Embryonic facial prominence (tissue), 1 donor: ENCODE measurements at regions not wholly inside any gene's neighbourhood (a gene's known extent, or its start where the extent isn't known, plus 50 kb on each side); places are given as distances from the start of the nearest gene placed in this dataset.

Experiments used
- DNase-seq: peaks from one replicate; pipeline ENCODE4 v3.0.0-alpha.2; 2016; ENCODE audit errors: extremely low spot score

DNA sequence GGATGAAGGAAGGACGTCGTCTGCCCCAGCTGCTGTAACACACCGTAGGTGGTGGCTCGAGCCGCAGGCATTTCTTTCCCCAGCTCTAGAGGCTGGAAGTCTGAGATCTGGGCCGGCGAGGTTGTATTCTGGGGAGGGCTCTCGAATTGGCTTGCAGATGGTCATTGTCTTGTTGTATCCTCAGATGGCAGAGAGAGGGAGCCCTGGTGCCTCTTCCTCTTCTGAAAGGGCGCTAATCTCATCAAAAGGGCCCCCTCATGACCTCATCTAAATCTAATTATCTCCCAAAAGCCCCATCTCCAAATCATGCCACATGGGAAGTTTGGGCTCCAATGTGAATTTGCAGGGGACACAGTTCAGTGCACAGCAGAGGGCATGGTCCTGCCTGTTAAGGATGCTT, 109.0 kb downstream of the SIK1 start:
- no peak for DNase-seq

DNA sequence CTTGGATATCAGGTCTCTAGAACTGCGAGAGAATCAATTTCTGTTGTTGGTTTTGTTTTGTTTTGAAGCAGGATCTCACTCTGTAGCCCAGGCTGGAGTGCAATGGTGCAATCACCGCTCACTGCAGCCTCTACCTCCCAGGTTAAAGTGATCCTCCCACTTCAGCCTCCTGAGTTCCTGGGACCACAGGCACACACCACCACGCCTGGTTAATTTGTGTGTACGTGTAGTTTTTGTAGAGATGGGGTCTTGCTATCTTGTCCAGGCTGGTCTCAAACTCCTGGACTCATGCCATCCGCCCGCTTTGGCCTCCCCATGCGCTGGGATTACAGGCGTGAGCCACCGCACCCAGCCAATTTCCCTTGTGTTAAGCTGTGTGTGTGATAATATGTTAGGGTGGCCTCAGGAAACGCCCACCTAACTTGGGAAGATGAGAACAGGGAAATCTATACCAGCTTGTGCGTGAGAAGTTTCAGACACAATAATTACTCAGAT, 109.6 kb downstream of the SIK1 start:
- DNase-seq = no peak

DNA sequence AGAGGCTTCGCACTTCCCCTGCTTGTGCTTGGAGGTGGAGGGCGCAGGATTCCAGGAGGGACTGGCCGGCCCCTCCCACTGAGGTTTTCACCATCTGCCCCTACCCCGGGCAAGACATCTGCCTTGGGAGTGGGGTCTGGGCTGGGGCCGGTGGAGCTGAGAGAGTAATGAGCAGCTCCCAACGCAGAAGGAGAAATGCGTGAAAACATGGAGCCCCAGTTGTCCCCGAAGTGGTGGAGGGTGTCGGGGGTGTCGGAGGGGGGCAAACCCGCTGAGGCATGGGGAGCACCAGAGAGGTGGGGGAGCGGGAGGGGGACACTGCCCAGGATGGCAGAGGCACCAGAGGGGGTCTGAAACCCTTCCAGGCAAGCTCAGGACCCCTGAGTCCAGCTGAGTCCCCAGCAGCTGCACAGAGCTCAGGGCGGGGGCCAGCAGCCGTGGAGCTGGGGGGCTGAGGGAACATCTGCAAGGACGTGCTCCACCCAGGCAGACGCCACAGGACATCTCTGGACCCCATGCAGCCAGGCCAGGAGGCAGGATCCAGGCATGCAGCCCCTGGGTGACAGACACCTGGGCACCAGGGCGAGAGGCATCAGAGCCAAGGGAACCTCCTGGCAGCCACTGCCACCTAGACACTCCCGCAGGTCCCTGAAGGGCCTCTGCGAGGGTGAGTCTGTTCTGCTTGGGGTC, 110.6 kb downstream of the SIK1 start:
- no peak for DNase-seq

DNA sequence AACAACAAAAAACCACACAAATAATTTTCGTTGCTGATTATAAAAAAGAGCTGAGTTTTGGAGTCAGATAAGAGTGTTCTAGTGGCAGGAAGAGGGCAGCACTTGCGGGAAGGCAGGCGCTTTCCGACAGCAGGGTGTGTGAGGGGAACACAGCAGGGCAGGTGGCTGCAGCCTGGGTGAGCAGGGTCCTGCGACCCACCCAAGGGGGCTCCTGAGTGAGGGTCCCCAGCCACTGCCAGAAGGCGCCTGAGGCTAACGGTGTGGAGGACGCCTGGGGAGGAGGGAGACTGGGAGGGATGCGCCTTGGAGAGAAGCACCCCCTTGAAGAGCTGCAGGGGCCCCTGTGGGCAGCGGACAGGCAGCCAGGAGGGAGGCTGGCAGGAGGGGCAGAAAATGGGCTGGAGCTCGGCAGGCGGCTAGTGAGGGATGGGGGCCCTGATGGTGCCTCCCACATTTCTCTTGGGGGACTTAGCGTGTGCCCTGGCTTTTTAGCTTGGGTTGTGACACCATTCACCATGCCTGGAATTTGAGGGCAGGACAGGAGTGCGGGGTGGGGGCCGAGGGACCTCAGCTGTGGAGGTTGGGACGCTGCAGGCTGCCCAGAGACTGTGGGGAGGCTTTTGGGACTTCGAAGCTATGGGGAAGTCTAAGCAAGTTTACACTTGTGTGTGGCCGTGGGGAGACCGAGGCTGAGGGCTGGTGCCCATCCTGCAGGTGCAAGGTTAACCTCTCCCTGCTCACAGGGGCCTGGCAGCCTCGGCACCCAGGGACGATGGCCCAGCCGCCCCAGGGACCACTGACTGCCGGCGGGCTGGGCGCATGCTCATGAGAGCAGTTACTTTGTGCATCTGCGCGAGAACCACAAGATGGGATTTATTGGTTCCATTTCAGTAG, 111.4 kb downstream of the SIK1 start:
- DNase-seq = no peak

DNA sequence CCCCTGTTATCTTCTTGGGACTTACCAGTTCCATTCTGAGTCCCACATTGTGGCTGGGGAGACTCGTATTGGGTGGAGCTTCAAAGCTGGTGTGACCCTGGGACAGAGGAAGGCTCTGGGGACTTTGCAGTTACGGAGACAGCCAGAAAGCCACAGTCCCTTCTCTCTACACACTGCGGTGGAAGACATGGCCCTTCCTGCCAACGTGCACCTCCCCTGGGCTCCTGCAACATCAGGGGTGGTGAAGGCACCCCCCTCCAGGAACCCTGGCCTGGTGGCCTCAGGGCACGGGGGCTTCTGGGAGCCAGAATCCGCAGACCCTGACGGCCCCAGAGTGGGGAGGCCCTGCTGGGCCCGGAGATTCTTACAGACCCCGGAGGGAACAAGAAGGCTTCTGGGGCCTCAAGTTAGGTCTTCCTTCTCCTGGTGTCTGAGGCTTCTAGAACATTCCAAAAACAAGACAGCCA, 113.0 kb downstream of the SIK1 start:
- DNase-seq = no peak

DNA sequence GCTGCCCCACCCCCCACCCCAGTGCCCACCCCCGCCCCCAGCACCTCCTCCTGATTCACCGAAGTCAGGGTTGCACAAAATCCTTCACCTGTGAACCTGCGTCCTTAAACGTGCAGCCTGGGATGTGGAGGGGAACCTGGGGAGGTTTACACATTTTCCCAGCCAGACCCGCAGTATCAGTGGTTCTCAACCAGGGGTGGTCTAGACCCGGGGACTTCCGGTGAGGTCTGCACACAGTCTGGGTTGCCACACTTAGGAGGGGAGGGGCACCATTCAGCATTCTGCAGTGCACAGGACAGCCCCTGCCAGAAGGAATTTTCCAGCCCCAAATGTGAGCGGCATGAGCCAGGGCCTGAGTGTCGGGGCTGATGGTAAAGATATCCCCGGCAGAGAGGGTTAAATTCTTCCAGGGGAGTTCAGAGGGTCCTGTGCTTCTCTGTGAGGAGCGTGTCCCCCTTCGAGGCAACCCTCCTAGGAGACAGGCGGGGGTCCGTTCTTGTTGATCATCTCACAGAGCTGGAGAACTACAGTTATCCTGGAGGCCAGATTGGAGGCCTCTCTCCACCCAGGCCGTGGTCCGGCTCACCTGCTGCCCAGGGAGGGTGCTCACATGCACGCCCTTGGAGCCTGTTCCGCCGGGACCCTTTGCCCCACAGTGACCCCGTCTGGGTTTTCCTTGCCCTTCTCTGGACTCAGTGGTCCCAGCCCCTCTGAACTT, 113.6 kb downstream of the SIK1 start:
- no peak for DNase-seq

DNA sequence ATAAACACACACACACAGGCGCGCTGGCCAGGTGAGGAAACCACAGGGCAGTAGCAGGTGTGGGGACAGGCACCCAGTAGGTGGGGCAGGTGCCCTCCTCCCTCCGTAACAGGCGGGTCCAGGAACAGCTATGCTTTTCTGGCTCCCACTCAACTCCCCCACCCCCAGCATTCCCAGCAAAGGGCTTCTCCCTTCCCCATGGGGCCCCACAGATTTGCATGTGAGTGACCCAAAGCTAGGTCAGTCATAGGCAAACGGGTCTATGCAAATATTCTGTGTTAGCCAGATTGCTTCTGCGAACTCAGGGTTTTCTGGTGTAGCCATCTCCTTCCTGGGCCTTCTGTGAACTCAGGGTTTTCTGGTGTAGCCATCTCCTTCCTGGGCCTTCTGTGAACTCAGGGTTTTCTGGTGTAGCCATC, 114.2 kb downstream of the SIK1 start:
- DNase-seq = no peak

DNA sequence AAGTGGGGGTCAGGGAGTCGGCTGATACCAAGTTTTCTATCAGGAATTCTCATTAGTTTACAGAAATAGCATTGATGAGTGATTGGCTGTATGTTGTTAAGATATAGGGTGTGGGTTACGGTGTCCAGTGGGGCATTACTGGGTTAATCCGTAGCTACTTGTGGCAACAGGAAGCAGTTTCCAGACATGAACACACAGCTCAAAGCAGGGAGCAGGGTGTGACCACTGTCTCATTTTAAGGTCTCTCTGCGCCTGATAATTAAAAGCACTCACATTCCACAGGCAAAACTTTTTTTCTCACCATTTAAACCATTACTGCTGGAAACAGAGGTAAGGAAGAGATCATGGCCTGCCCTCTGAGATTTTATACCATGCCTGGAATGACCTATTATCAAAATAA, 114.9 kb downstream of the SIK1 start:
- no peak for DNase-seq

DNA sequence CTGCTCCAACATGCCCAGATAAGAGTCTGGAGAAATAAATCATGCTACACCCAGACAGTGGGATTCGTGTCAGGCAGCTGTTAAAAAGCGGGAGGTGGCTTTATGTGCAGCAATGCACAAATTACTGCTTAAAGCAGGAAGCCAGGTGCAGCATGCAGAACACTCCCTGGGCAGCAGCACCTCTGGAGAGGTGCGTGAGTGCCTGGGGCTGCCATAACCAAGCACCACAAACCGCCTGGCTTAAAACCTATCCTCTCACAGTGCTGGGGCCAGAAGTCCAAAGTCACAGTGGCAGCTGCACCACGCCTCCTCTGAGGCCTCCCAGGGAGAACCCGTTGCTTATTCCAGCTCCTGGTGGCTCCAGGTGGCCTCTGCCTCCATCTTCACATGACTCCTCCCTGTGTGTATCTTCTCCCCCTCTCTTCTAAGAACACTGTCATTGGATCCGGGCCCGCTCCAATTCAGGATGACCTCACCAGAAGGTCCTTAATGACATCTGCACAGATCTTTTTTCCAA, 115.6 kb downstream of the SIK1 start:
- no peak for DNase-seq

DNA sequence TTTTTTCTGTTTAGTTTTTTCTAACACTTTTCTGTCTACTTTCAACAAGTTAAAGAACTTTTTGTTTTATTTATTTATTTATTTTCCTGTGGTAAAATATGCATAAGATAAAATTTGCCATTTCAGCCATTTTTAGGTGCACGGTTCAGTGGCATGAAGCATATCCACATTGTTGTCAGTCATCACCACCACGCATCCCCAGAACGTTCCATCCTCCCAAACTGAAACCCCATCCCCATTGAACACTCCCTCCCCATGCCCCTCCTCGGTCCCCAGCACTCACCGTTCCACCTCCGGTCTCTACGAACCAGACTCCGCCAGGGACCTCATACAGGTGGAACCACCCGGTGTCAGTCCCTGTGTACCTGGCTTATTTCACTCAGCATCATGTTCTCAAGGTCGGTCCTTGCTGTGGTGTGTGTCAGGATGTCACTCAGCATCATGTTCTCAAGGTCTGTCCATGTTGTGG, 118.1 kb downstream of the SIK1 start:
- DNase-seq = no peak

DNA sequence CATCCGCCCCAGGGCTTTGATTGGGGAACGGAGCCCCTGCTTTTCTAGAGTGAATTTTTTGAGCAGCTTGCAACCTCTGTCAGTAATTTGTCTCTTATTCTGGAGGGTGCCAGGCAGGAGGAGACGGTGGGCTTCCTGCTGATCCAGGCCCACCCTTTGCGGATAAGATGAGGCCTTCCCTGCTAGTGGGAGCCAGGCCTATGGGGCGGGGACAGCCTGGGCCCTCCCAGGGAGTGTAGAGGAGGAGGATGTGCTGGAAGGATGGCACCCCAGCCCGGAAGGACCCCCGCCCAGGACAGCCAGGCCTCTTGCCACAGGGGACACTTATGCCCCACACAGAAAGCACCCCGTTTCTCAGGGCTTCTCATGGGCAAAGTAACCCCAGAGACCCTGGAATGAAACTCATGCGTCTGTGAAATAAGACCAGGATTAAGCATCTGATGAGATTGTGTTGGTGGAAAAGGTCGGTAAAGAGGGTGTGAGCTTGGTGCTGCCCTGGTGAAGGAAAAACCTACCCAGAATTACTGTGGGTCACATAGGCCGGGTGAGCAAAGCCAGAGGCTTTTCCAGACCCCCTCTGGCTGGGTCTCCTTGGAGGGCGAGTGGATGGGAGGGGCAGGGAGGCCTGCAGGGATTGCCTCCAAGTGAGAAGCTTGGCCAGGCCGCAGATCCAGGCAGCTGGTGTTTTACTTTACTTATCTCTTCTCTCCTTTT, 118.7 kb downstream of the SIK1 start:
- no peak for DNase-seq

DNA sequence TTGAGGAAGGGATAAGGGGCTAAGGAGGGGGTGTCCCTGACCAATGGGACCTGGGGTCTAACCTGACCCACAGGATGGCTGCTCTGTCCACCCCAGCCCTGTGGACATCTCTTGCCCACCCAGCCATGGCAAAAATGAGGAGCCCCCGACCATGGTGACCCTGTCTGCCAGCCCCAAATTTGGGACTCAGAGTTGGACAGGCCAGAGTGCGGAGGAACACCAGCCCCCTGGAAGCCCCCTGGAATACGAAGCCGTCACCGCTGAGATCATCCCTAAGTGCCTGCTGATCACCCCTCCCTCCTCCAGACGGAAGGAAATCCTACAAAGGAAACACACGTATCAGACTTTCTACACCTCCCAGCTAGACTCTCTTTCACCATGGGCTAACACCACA, 119.3 kb downstream of the SIK1 start:
- DNase-seq = no peak

DNA sequence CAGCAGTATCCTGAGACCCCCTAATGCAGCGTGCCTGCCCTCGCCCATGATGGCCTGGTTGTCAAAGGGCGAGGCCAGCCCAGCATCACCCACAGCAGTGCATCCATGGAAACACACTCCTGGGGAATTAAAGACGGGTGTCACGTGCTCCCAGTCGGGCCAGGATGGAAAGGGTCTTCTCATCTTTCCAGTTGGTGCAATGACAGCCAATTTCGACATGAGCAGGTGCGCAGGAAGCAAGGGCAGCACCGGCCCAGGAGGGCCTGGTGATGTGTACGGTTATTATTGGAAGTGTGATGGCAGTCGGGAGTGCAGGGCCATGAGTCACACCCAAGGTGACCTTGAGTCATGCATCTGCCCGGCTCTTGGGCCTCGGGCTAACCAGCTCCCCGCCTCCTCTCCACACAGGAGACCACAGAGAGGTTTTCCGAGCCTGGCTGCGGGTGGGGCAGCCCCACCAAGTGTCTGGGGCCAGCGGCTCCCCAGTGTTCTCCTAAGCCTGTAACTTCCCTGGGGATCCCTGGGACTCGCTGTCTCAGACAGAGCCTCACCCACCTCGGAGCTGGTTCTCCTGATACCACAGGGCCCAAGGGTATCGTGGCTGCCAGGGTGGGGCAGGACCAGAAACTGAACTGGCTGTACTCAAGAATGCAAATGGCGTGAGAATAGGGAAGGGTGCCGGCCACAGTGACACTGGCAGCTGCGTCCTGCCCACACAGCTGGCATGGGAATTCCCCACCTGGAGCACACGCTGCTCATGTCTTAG, 119.8 kb downstream of the SIK1 start:
- DNase-seq = no peak

DNA sequence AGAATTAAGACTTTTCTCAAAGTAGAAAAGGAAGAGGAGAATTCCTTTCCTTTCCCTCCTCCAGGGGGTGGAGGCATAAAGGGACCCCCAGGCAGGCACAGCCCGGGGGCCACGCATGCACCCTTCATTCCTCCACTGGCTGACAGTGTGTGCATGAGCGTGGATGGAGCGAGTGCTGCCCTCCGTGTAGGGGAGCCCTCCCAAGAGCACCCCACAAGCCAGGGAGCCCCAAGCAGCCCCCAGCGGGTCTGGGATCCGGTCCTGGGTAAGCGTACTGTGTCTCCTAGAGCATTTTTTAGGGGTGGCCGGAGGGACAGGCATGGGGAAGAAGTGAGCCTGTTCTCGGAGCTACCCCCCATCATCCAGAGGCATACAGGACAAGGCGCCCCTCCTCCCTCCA, 120.5 kb downstream of the SIK1 start:
- no peak for DNase-seq

DNA sequence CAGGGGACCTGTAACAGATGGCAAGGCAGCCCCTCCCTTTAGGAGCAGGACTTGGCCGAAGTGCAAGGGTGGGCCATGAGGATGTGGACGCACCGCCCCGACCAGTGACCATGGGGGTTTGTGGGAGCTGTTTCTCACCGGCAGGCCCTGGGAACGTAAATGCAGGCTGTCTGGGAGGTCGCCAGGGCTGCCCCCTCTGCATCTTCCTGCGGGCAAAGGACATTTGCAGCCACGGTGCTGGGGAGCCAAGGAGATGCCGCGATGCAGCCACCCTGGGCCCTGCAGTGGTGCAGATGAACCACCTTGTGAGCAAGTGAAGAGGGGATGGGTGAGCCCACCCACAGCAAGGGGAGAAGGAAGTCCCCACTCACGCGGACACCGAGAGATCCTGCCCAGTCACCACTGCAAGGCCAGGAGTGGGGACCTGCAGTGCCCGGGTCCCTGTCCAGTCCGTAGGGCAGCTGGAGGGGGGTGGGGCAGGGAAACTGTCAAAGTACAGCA, 121.1 kb downstream of the SIK1 start:
- DNase-seq = no peak

DNA sequence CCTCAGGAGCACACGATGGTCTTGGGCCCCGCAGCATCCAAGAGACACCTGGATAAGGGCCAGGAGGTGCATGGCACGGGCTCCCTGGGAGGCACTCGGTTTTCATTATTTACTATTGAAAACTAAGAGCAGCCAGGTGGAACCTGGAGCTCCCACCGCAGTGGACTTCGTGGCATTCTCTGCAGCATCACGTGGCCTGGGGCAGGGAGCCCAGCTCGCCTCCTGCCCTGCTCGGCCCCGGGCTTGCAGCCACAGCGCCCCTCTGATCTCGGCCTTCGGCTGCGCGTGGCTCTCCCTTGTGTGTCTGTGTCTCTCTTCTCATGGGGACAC, 121.6 kb downstream of the SIK1 start:
- DNase-seq = no peak

DNA sequence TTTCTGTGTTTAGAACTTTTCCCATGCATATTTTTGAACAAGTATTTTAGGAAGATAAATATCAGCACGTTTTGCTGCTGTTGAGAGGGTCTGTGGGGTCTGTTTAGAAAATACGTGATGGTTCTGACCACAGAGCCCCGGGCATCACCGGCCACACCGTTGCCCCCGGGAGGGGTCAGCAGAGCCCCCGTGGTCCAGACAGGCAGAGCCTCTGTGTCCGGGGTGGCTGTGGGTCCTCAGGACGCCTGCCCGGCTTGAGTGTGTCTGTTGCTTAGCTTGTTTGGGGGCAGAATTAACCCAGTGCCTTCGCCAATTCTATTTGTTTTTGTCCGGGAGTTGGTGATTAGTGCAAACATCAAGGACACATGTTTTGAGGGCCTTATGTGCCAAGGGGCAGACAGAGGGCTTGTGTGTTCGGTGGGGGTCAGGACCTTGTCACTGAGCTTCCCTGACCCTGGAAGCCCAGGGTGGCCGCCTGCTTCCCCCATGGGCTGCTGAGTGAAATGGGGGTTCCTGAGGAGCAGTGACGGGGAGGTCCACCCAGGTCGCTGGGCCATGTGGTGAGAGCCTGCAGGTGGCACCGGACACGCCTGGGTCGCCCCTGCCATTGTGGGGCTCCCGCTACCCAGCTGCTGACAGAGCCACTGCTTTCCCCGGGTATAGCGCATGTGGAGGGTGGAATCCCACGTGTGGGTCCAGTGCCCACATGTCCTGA, 122.2 kb downstream of the SIK1 start:
- no peak for DNase-seq

DNA sequence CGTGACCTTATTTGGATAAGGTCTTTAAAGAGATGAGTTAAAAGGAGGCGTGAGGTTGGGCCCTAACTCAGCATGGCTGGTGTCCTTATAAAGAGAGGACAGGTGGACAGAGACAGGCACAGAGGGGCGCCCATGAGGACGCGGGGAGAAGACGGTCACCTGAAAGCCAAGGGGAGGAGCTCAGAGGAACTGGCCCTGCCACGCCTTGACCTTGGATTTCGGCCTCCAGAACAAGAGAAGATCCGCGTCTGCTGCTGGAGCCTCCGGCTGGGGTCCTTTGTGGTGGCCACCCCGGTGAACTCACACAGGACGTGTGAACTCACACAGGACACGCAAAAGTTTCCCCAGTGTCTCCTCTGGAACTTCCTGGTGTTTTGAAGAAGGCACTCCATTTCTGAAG, 122.7 kb downstream of the SIK1 start:
- no peak for DNase-seq

DNA sequence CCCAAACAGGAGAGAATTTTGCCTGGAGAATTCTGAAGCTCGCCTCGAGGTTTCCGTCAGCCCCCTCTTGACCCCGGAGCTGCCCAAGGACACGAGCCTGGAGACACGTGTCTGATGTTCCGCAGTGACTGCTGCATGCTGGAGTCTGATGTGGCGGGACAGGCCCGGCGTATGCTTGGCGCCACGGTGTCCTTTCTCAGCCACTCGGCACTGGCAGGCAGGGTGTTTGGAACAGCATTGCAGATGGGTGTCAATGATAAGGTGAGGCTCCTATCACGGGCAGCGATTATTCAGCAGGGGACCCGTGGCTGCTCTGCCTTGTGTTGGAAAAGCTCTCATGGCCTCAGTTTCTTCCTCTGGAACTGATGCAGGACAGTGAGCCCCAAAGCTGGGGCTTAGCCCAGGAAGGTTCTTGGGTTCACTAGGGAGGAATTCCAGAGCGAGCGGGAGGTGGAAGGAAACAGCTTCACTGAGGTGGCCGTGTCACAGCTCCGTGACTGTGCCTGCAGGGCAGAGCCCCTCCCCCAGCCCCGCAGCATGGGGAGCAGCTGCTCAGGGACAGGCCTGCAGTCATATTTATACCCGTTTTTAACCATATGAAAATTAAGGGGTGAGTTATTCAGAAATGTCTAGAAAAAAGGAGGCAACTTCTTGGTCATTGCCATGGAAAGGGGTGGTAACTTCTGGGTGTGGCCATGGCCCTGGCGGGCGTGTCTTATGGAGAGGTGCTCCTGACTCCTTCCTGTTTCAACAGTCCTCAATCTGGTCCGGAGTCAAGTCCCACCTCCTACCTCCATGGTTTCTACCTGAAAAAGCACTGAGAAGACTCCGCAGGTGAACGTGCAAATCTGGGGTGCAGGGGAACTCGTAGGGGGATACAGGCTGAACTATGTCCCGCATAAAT, 123.4 kb downstream of the SIK1 start:
- DNase-seq = no peak
